GM21515 (cell line): ENCODE measurements at regions not wholly inside any gene's neighbourhood (a gene's known extent, or its start where the extent isn't known, plus 50 kb on each side); places are given as distances from the start of the nearest gene placed in this dataset.
"Not testable (repeated sequence)": the region's sequence is repeated elsewhere in the genome, so short reads cannot be mapped to it uniquely, and the experiment has no call there.

Source experiments
- ATAC-seq: cut with Tn5 transposase; IDR thresholded peaks from one replicate; pipeline ENCODE4 v1.9.1; 2021; ENCODE audit not compliant: unreplicated experiment

DNA sequence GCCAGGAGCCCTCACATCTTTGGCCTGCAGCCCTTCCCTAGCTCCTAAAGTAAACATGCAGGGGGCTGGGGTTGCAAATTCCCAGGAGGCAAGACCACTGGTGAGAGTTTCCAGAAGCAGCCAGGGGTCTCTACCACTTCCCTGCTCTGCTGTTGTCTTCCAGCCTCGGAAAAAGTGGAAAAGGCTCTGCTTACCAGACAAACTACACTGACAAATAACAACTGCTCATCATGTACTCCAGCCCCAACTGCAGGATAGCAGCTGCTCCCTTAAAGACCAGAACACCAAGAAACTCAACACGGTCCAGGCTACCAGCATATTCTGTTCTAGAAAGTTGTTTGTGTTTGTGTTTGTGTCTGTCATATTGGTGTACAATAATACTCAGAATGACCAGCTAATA lies 187.5 kb upstream of the MARCKS start:
- ATAC-seq, result no peak

DNA sequence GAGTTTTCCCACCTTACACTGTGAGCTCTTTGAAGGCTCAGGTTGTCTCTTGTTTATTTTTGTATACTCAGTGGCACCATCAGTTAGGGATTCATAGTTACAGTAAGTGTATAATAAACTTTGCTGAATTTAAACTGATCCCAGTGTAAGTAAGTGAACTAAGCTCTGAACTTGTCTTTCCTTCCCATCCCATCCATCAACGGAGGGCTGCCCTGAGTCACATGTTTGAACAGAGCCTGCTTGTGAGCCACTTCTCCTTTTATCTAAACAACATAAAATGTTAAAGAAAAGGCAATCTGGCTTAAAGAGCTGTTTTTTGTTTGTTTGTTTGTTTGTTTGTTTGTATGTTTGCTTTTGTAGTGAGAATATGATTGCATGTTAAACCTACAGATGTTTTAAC lies 185.7 kb upstream of the MARCKS start:
- no peak for ATAC-seq

DNA sequence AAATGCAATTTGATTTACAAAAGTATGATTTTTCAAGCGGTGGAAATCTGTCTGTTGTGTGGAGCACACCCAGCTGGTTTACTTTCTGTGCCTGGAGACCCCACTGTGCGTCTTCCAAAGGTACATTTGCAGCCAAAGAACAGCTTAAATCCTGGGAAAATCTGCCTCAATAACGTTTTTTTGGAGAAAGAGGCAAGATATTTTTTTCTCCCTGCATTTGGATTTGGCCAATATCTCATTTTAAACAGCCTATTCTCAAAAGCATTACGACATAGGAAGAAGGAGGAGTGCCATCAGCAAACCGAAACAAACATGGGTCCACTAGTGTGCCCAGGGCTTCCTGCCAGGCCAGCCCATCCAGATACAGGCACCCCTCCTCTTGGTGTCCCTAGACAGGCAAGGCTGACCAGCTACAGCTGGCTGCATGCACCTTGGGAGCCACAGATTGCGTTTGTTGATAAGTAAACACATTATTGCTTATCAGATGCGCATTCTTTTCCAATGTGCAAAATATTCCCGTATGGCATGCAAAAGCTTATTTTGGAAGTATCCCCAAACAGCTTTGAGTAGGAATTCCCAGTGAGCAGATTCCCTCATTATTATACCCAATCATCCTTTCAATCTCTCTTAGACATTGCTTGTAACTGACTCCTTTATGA lies 184.5 kb upstream of the MARCKS start:
- no peak for ATAC-seq

DNA sequence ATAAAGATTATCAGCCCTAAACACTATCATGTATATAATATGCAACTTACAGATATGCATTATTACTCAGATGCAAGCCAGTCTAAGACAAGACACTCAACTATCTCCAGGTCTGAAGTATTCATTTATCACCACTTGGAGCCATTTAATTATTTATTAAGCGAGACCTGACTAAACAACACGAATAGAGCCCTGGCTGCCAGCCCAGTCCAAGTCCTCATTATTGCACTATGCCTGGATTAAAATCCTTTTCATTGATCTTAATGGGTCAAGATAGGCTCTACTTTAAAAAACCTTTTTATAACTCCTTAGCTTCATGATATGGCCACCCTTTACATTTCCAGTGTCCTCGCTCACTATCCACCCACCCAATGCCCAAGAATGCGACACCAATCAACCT lies 183.1 kb upstream of the MARCKS start:
- ATAC-seq, result no peak

DNA sequence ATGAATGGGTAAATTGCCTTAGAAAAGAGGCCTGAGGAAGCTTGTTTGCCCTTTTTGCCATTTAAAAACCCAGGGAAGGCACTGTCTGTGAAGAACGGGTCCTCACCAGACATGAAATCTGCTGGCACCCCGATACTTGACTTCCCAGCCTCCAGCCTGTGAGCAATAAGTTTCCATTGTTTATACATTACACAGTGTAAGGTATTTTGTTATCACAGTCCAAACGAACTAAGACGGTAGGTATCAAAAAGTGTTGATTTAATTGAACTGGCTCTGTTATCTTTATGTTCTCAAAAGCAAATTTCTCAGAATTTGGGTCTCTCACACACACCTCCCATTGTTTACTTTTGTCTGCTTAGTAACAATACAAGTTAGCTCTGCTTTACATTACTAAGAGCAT lies 181.1 kb upstream of the MARCKS start:
- no peak for ATAC-seq

DNA sequence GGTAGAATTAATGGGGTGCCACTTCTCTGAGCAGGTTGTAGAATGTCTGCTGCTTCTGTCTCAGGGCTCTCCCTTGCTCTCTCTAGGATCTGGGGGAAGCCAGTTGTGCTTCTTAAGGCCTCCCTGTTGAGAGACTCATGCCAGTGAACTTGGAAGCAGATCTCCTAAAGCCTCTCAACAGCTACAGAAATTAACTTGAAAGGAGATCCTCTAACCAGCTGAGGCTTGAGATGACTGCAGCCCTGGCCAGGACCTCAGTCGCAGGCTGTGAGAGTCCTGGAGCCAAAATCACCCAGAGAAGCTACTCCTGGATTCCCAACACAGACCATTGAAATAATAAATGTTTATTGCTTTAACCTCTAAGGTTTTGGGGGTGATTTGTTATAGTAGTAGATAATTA lies 180.2 kb upstream of the MARCKS start:
- ATAC-seq, result no peak

DNA sequence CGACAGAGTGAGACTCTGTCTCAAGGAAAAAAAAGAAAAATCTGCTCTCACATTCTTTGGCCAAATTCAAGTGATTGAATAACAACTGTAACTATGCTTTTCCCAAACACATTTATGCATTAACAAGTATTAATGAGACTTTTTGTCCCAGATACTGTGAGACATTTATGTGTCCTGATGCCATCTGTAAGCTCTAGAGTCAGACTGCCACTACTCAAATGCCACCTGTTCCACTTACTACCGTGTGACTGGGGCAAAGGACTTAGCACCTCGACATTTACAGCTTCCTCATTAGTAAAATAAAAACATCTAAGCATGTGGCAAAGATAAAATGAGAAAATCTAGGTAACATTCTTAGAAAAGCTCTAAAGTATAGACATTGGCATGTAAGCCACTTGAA lies 178.1 kb upstream of the MARCKS start:
- ATAC-seq, result no peak

DNA sequence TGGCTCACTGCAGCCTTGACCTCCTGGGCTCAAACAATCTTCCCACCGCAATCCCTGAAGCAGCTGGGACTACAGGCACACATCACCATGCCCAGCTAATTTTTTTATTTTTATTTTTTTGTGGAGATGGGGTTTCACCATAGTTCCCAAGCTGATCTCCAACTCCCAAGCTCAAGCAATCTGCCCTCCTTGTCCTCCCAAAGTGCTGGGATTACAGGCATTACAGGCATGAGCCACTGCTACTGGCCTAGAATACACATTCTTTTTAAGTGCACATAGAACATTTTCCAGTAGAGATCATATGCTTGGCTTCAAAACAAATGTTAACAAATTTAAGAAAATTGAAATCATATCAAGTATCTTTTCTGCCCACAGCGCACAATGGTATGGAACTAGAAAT lies 176.8 kb upstream of the MARCKS start:
- ATAC-seq, result no peak

DNA sequence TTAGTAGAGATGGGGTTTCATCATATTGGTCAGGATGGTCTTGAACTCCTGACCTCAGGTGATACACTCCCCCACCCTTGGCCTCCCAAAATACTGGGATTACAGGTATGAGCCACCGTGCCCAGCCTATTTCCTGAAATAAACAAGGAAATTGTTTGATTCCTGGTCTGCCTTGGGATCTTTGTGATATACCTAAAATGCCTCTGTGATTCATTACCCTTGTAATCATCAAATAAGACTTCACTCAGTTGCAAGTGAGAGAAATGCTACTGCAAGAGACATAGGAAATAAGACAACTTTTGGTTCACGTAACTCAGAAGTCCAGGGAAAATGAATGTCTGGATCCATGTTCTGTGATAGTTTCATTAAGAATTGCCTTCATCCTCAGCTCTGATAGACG lies 173.2 kb upstream of the MARCKS start:
- no peak for ATAC-seq

DNA sequence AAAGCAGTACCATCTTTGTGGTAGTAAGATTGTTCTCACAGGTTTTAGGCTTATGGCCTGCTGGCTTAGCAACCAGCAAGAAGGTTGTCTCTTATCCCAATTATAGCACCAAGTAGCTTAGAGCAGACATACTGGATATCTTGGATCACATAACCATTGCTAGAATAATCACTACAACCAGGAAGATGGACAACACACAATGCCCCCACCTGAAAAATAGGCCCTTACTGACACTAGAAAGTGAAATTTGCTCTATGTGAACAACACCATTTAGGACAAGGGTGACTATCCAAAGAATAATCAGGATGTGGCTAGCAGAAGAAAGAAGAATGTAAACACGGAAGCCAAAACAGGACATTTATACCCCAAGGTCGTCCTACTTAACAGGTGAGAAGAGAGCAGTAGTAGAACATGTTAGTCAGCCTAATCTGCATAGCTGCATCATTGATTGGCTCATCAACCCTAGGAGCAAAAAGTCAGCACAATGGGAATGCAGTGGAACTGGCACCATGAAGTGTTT lies 172.7 kb upstream of the MARCKS start:
- ATAC-seq, result no peak

DNA sequence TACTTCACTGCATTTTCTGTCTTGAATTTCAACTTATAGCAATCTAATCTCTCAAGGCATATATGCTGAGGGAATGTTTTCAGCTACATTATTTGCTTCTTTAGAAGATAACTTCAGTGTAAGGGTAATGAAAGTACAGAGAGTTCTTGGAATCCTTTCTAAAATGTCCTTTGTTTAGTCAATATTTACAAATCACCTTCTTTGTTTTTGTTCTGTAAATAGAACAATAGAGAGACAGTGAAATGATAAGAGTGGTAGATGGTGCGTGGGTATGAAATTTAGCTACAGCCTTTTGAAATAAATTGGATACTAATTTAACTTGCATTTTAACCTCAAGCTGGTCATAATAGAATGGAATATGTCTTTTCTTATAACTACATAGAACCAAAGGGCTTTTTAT lies 171.1 kb upstream of the MARCKS start:
- no peak for ATAC-seq

DNA sequence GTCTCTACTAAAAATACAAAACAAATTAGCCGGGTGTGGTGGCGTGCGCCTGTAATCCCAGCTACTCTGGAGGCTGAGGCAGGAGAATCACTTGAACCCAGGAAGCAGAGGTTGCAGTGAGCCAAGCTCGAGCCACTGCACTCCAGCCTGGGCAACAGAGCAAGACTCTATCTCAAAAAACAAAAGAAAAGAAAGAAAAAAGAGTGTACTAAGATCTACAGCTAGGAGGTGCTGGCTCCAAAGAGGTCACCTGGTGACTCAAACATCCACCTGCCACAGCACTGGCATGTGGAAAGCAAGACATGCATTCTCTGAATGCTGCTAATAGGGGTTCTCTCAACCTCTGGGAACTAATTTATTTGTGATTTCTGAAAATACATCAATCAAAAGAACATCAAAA lies 167.5 kb upstream of the MARCKS start:
- ATAC-seq, result not testable (repeated sequence)

DNA sequence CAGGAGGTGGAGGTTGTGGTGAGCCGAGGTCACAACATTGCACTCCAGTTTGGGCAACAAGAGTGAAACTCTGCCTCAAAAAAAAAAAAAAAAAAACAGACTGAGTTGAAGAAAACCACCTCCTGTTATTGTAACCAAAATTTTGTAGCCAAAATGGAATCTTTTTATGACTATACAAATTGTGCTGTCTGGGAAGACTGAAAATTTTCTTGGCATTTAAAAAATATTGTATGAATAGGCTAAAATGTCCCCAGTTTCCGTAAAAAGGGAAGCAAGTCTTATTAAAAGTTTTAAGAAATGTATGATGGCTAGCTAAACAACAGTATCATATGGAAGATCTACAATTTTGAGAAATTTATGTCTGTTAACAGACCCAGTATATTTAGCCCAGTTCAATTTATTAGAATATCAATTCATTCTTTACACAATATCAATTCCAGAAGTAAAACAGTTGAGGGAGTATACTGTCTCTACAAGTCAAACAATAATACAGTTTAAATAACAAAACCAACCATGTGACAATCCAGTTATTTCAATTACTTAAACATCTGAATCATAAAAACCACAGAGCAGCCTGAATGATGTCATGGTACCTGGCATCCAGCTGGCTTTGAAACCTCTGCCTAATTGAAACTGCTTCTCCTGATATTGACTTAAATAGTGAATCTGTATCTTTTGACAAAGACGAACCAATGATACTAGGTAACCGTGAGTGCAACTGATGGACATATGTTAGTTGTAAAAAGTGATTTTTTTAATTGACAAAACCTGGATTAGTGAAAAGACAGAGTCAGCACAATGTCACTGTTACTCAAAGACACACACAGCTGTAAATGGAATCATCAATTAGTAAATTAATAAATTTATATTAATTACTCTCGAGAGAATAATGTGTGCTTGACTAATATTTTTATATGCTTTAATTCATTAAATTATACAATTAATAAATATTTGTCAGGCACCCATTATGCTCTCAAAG lies 166.6 kb upstream of the MARCKS start:
- ATAC-seq, result peak; percentile 65

DNA sequence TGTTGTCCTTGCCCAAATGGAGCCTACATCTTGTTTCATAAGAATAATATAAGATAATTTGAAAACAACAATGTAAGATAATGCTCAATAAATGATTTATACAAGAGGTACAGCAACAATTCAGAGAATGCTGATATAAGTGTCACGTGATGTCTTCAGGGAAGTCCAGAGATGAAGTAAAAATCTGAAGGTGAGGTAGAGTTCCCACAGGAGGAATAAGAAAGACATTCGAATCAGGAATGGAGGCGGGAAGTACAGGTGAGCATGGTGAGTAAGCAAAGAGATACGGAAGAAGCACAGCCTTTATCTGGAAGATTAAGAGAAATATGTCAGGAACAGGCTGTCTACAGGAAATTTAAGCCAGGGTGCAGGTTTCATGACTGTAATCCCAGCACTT lies 165.9 kb upstream of the MARCKS start:
- ATAC-seq, result no peak

DNA sequence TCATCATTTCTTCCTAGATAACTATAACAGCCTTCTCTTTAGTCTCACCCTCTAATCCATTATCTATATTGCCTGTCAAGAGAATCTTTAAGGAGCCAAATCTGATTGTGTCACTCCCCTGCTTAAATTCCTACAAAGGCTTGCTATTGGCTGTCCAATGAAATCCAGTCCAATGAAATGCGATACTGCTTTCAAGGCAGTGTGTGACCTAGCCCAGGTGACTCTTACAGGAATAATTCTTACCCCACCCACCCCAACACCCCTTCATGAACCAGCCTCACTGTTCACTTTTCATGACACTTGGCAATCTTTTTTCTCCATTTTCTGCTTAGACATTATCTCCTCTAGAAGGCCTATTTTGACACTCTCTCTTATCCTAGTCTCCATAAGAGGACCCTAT lies 163.3 kb upstream of the MARCKS start:
- no peak for ATAC-seq

DNA sequence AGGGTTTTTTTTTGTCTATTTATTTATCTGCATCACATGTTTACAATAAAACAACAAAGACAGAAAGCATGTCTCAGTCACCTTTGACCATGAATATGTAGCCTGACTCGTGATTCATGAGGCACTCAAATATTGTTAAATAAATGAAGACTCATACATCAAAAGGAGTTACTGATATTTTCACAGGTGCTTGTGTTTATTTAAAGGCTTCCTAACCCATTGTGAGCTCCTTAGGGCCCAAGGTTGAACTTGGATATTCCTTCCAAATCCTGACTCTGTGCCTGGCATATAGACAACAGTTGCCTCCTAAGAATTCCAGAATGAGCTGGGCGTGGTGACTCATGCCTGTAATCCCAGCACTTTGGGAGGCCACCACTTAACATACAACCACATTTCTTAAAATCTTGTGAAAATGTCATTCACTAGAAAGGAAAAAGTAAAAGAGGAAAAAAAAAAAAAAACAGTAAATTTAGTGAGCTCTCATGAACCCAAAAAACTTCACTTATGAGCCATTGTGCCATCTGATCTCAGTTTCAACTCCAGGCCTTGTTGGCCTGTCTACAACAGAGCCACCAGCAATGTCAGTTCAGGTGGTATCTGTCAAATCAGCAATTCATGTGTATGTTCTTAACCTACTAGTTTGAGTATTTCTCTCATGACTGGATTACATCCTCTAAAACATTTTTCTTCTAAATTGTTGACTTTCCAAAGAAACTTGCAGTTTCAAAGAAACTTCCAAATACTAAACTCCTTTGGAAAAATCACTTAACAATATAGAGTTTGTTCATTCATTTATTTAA lies 162.7 kb upstream of the MARCKS start:
- no peak for ATAC-seq

DNA sequence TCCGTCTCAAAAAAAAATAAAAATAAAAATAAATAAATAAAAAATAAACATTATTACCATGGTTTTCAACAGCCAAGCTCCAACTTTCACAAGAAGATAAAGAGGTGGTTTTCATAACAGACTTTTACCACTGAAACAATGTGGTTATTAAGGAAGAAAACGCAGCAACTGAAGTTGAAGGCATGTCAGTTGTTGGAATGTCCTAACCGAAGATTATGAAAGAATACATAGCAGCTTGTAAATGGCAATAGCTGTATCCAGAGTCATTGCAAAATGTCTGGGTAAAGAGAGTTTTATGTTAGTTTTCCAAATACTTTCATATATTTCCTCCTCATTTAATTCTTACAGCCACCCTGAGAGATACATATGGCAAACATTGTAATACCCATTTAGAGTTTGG lies 161.6 kb upstream of the MARCKS start:
- no peak for ATAC-seq

DNA sequence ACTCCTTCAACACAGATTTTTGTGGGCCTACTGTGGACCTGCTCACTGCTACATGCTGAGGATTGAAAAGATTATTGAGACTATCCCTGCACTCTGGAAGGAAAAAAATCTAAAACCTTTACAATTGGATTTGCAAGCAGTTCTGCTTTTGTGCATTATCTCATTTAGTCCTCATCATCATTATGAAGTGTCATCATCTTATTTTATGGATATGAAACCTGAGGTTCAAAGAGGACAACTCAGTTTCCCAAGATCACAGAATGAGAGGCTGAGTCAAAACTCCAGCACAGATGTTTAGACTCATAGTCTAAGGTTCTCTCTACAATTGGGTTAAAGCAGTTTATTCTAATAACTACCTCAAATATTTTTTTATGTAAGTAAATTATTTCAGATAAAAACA lies 160.2 kb upstream of the MARCKS start:
- ATAC-seq, result no peak

DNA sequence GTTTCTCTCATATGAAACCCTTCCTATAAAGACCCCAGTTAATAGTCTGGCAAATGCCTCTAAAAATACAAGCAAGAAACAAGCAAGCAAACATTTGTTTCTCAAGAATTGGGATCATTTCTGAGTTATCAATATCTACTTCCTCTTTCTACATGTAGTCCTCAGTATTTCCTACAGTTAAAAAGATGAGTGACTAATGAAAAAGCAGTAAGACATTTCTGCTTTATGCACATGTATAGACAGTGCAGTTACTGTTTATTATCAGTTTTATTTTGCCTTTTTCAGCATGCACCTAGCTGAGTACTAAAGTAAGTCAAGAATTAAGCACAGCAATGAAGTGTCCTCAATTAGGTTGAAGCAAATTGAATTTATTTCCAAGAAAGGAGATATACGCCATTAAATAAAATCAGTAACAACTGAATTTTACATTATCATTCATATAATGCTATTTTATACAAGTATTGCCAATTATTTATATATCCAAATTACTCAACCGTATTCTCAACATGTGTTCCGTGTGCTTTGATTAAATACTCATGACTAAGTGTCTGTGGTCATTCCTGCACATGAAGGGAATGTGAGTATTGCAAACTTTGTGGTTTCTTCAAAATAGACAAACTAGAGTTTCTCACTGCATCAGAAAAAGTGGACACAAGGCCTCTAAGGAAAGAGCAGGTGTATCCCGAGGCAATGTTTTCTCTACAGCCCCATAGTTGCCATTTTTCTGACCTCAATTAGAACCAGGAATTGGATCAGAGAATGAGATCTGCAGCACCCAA lies 159.3 kb upstream of the MARCKS start:
- peak; percentile 83 for ATAC-seq

DNA sequence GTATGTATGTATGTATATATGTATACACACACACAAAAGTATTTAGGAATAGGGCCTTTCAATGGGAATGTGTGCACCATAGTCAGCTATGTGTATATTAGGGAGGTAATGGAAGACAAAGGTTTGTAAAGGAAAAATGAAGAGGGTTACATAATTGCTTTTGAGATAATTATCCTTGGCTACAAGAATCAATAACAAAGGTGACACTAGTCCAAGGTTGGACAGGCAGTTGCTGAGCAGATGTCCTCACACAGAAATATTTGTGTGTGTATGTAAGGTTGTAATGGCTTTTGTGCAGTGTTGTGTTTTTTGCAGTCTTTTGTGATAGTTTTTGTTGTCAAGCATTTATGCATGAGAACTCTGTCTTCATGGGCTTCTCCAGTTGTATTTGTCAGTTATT lies 157.9 kb upstream of the MARCKS start:
- no peak for ATAC-seq
